ENCODE measurements at regions not wholly inside any gene's neighbourhood (a gene's known extent, or its start where the extent isn't known, plus 50 kb on each side); places are given as distances from the start of the nearest gene placed in this dataset.

GRCh38 chr5:164012371-164012770 lies 507.0 kb downstream of the MAT2B start:
- TF ChIP-seq POLR2AphosphoS5 (IDR thresholded peaks at IDR 0.05; ENCODE audit: borderline replicate concordance, low read depth, low read length): no peak
- TF ChIP-seq EZH2 (IDR thresholded peaks at IDR 0.05): no peak
- no peak for TF ChIP-seq FOXP2 (optimal IDR thresholded peaks at IDR 0.05; ENCODE audit: control extremely low read depth, extremely low read length, insufficient read depth)
